Liver (tissue), 8 donors: ENCODE measurements at regions not wholly inside any gene's neighbourhood (a gene's known extent, or its start where the extent isn't known, plus 50 kb on each side); places are given as distances from the start of the nearest gene placed in this dataset.

ENCODE experiments used
- DNase-seq: peaks from one replicate; pipeline ENCODE4 v3.0.0-alpha.2; 2017; ENCODE audit warnings: low spot score
- H3K27ac ChIP-seq, 2 donors: one replicate each; pipeline ENCODE4 v1.7.0; 2013; ENCODE audit warnings: inconsistent platforms in 2 of 2, low read length in 2 of 2, control low read depth in 1 of 2, low read depth in 1 of 2, mild to moderate bottlenecking in 1 of 2
- H3K27me3 ChIP-seq, 4 donors: one replicate each; pipeline versions ENCODE4 v1.6.1 to v1.7.0; 2013; ENCODE audit warnings: low read length in 3 of 4, inconsistent platforms in 1 of 4, mild to moderate bottlenecking in 1 of 4, moderate library complexity in 1 of 4; ENCODE audit not compliant: control insufficient read depth in 4 of 4, insufficient read depth in 4 of 4
- H3K36me3 ChIP-seq, 4 donors: one replicate each; pipeline versions ENCODE4 v1.6.1 to v1.7.0; 2013; ENCODE audit warnings: low read length in 3 of 4, mild to moderate bottlenecking in 3 of 4, low read depth in 1 of 4, moderate library complexity in 1 of 4; ENCODE audit not compliant: control insufficient read depth in 4 of 4, insufficient read depth in 3 of 4
- H3K4me1 ChIP-seq, 4 donors: one replicate each; pipeline versions ENCODE4 v1.6.1 to v1.7.0; 2013; ENCODE audit warnings: low read length in 3 of 4, mild to moderate bottlenecking in 3 of 4, moderate library complexity in 1 of 4; ENCODE audit not compliant: control insufficient read depth in 4 of 4, insufficient read depth in 4 of 4
- H3K4me3 ChIP-seq, 3 donors: one replicate each; pipeline versions ENCODE4 v1.6.1 to v1.7.0; 2013; ENCODE audit warnings: low read length in 3 of 3, control low read depth in 1 of 3, low read depth in 1 of 3, mild to moderate bottlenecking in 1 of 3
- H3K9ac ChIP-seq, 2 donors: one replicate each; pipeline ENCODE4 v1.7.0; 2013; ENCODE audit warnings: low read length in 2 of 2, mild to moderate bottlenecking in 2 of 2, moderate library complexity in 2 of 2, control low read depth in 1 of 2, low read depth in 1 of 2
- H3K9me3 ChIP-seq, 4 donors: one replicate each; pipeline versions ENCODE4 v1.6.1 to v1.7.0; 2013; ENCODE audit warnings: low read length in 3 of 4; ENCODE audit not compliant: control insufficient read depth in 4 of 4
- CTCF ChIP-seq: fragments of 150-350 bp; IDR thresholded peaks from 2 replicates; pipeline ENCODE4 v1.5.1; 2017; ENCODE audit warnings: improper control_type of control experiment, low read depth, low read length; ENCODE audit not compliant: missing input control
- EGR1 ChIP-seq, 2 donors: IDR thresholded peaks; 2 replicates each; pipeline ENCODE4 v1.6.1; 2016 to 2018; ENCODE audit warnings: antibody characterized with exemption in 2 of 2, low read depth in 2 of 2
- FOXA1 ChIP-seq: IDR thresholded peaks from 2 replicates; pipeline ENCODE4 v1.6.1; 2016; ENCODE audit warnings: antibody characterized with exemption
- FOXA2 ChIP-seq: IDR thresholded peaks from 2 replicates; pipeline ENCODE4 v1.6.1; 2016; ENCODE audit warnings: antibody characterized with exemption
- GABPA ChIP-seq, 2 donors: IDR thresholded peaks in 1 of 2; conservative IDR thresholded peaks in 1 of 2; 2 replicates each; pipeline ENCODE4 v1.6.1; 2016; ENCODE audit warnings: antibody characterized with exemption in 2 of 2, mild to moderate bottlenecking in 1 of 2, moderate library complexity in 1 of 2
- HNF4A ChIP-seq, 2 donors: conservative IDR thresholded peaks; 2 replicates each; pipeline ENCODE4 v1.6.1; 2016; ENCODE audit warnings: antibody characterized with exemption in 2 of 2, mild to moderate bottlenecking in 2 of 2
- HNF4G ChIP-seq: IDR thresholded peaks from 2 replicates; pipeline ENCODE4 v1.6.1; 2016; ENCODE audit warnings: antibody characterized with exemption
- JUND ChIP-seq, 2 donors: IDR thresholded peaks; 2 replicates each; pipeline ENCODE4 v1.6.1; 2016; ENCODE audit warnings: antibody characterized with exemption in 2 of 2
- MAX ChIP-seq: IDR thresholded peaks from 2 replicates; pipeline ENCODE4 v1.6.1; 2016; ENCODE audit warnings: antibody characterized with exemption
- NR2F2 ChIP-seq: IDR thresholded peaks from 2 replicates; pipeline ENCODE4 v1.6.1; 2016; ENCODE audit warnings: antibody characterized with exemption
- RAD21 ChIP-seq, 2 donors: IDR thresholded peaks; 2 replicates each; pipeline ENCODE4 v1.6.1; 2016; ENCODE audit warnings: antibody characterized with exemption in 2 of 2, mild to moderate bottlenecking in 2 of 2
- REST ChIP-seq: IDR thresholded peaks from 2 replicates; pipeline ENCODE4 v1.6.1; 2016; ENCODE audit warnings: antibody characterized with exemption, mild to moderate bottlenecking
- RXRA ChIP-seq, 2 donors: IDR thresholded peaks; 2 replicates each; pipeline ENCODE4 v1.6.1; 2017 to 2018; ENCODE audit warnings: antibody characterized with exemption in 2 of 2, mild to moderate bottlenecking in 1 of 2
- SP1 ChIP-seq: IDR thresholded peaks from 2 replicates; pipeline ENCODE4 v1.6.1; 2018; ENCODE audit warnings: antibody characterized with exemption, mild to moderate bottlenecking
- TAF1 ChIP-seq: conservative IDR thresholded peaks from 2 replicates; pipeline ENCODE4 v1.6.1; 2016; ENCODE audit warnings: antibody characterized with exemption, mild to moderate bottlenecking
- YY1 ChIP-seq: IDR thresholded peaks from 2 replicates; pipeline ENCODE4 v1.6.1; 2016; ENCODE audit warnings: antibody characterized with exemption, mild to moderate bottlenecking
- WGBS: extraction: QIAGEN DNeasy Blood & Tissue Kit; methylation state at CpG from one replicate; pipeline ENCODE4 v1.1.7; 2013; 5-methylcytosine and 5-hydroxymethylcytosine counted together
- TF ChIP-seq, protein P1 (sequence below): IDR thresholded peaks from 2 replicates; pipeline ENCODE4 v1.6.1; 2016; ENCODE audit warnings: antibody characterized with exemption
- TF ChIP-seq, protein P2 (sequence below): IDR thresholded peaks from 2 replicates; pipeline ENCODE4 v1.6.1; 2016; ENCODE audit warnings: antibody characterized with exemption
- donor health status: healthy.
- donor health status: healthy.
- donor health status: healthy.
- donor health status: healthy.
- donor health status: healthy.

DNA sequence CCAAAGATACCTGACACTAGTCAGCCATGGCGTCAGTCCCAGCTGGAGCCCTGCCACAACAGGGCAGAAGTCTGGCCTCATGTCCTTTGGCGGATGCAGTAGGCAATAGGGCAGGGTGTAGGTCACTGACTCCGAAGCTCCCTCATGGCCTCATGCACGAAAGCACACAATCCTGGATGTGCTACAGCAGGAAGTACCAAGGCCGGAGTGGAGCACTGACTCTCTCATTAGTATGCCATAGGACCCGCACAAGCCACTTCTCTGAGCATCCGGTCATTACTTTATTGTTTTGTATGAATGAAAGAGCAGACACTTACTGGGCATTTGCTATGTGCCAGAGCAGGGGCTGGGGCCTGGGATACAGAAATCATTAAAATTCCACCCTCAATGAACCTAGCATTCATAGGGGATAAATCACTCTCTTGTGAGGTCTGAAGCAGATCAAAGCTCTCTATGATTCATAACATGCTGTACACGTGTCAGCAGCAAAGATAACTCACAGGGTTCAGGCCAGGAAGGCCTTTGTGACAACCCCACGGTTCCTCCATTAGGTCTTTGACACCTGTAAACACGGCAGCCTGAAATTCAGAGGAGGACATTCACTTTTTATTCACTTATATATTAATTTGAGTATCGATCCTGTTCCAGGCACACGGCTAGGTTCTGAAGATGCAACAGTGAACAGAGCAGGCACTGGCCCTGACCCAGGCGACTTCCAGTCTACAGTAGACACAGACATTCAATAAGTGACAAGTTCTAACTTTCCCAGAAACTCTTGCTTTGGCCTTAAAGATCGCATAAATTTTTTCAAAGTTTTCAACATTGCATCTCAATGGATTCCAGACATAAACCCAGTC is 357.9 kb upstream of the USP24 start:
- TF ChIP-seq FOXA1, result no peak
- TF ChIP-seq HNF4A (conservative IDR thresholded peaks at IDR 0.05), result peak in 1 of 2 donors; percentile 26
- TF ChIP-seq TAF1, result no peak
- TF ChIP-seq YY1, result no peak
- TF ChIP-seq NR2F2, result no peak
- TF ChIP-seq JUND (IDR thresholded peaks at IDR 0.05), result no peak
- no peak for TF ChIP-seq GABPA (IDR thresholded peaks at IDR 0.05 in 1 of 2, conservative IDR thresholded peaks at IDR 0.05 in 1 of 2)
- peak in 1 of 2 donors; percentile 39 for TF ChIP-seq RXRA (IDR thresholded peaks at IDR 0.05)
- Histone ChIP-seq H3K27me3 (no peaks in the 10 kb centered on the region), H3K4me1 (no peaks in the 10 kb centered on the region), H3K4me3 (no peak overlapping the region), H3K36me3 (no peaks in the 10 kb centered on the region), H3K9ac (no peak overlapping the region), H3K9me3 (no peaks in the 10 kb centered on the region), H3K27ac (no peak overlapping the region)
- 75% methylated on average over 14 of the region's 14 CpGs for WGBS
- DNase-seq, result no peak

DNA sequence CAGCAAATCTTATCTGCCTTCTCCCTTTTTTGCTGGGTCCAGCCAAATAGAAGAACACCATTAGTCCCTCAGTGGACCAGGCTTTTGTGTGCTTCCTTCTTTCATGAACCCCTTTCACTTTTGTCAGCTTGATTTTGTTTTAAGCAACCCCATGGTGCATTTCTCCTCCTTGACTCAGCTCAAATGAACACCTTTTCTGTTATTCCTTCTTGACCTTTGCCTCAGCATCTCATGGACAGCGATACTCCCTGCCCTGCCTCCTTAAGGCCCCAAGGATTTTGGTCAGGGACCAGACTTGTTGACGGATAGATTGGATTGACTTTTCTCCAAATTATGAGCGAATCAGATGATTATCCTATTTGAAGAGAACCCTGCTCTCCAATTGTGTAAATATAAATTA is 356.6 kb upstream of the USP24 start:
- Histone ChIP-seq H3K4me3 (no peak overlapping the region), H3K9ac (no peak overlapping the region), H3K36me3 (no peaks in the 10 kb centered on the region), H3K27ac (no peak overlapping the region), H3K27me3 (no peaks in the 10 kb centered on the region), H3K9me3 (no peaks in the 10 kb centered on the region), H3K4me1 (no peaks in the 10 kb centered on the region)
- TF ChIP-seq RXRA (IDR thresholded peaks at IDR 0.05) (no peak), CTCF (no peak), EGR1 (IDR thresholded peaks at IDR 0.05; ENCODE audit: low read depth in 2 of 2) (no peak), REST (no peak), FOXA1 (no peak), MAX (no peak), JUND (IDR thresholded peaks at IDR 0.05) (no peak), NR2F2 (no peak), TAF1 (no peak), YY1 (no peak), HNF4G (no peak), SP1 (no peak), FOXA2 (no peak), RAD21 (IDR thresholded peaks at IDR 0.05) (no peak)
- TF ChIP-seq, protein P1, sequence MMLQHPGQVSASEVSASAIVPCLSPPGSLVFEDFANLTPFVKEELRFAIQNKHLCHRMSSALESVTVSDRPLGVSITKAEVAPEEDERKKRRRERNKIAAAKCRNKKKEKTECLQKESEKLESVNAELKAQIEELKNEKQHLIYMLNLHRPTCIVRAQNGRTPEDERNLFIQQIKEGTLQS, result no peak
- TF ChIP-seq, protein P2, sequence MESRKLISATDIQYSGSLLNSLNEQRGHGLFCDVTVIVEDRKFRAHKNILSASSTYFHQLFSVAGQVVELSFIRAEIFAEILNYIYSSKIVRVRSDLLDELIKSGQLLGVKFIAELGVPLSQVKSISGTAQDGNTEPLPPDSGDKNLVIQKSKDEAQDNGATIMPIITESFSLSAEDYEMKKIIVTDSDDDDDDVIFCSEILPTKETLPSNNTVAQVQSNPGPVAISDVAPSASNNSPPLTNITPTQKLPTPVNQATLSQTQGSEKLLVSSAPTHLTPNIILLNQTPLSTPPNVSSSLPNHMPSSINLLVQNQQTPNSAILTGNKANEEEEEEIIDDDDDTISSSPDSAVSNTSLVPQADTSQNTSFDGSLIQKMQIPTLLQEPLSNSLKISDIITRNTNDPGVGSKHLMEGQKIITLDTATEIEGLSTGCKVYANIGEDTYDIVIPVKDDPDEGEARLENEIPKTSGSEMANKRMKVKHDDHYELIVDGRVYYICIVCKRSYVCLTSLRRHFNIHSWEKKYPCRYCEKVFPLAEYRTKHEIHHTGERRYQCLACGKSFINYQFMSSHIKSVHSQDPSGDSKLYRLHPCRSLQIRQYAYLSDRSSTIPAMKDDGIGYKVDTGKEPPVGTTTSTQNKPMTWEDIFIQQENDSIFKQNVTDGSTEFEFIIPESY, result no peak
- DNase-seq, result no peak
- WGBS, result 92% methylated on average over 3 of the region's 3 CpGs
